HCT116 (cell line): ENCODE measurements at regions not wholly inside any gene's neighbourhood (a gene's known extent, or its start where the extent isn't known, plus 50 kb on each side); places are given as distances from the start of the nearest gene placed in this dataset.

ENCODE experiments used
- EZH2 ChIP-seq: fragments of 200-600 bp; sonication (generic); IDR thresholded peaks from 2 replicates; pipeline ENCODE4 v1.6.1; 2017; ENCODE audit warnings: antibody characterized with exemption, mixed run types
- POLR2AphosphoS5 ChIP-seq: IDR thresholded peaks from 2 replicates; pipeline ENCODE4 v1.6.1; 2011; ENCODE audit warnings: mild to moderate bottlenecking, low read depth, low read length, moderate library complexity
- RAD21 ChIP-seq: IDR thresholded peaks from 2 replicates; pipeline ENCODE4 v1.6.1; 2012; ENCODE audit warnings: low read depth, mild to moderate bottlenecking
- TF ChIP-seq, protein P1 (sequence below), 3 experiments: fragments of 200-600 bp in 1 of 3; sonication (generic) in 1 of 3; IDR thresholded peaks in 2 of 3; conservative IDR thresholded peaks in 1 of 3; 2 replicates each; pipeline ENCODE4 v1.5.1; 2012 to 2017; ENCODE audit warnings: low read depth in 2 of 3, low read length in 2 of 3, antibody characterized with exemption in 1 of 3, borderline replicate concordance in 1 of 3, control low read depth in 1 of 3, mild to moderate bottlenecking in 1 of 3, mixed read lengths in 1 of 3, mixed run types in 1 of 3, moderate library complexity in 1 of 3; ENCODE audit not compliant: insufficient read depth in 1 of 3

DNA sequence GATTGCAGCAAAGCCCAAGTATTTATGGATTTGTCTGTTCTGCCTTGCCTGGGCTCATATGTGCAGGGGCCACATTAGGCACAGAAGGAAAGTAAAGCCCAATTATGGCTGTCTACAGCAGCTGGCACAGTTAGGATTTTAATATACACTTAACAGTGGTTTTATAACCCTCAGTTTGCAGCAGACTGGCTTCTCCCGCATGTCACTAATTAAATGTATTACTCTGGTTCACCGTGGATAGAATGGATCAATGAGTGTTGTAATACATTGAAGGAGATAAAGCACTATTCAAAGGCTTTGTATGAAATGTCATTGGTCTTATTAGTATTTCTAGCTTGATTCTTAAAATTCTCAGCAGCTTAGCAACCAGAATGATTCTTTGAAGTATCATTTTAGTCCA lies 320.2 kb downstream of the KCNS3 start:
- TF ChIP-seq RAD21 = no peak
- TF ChIP-seq, protein P1, sequence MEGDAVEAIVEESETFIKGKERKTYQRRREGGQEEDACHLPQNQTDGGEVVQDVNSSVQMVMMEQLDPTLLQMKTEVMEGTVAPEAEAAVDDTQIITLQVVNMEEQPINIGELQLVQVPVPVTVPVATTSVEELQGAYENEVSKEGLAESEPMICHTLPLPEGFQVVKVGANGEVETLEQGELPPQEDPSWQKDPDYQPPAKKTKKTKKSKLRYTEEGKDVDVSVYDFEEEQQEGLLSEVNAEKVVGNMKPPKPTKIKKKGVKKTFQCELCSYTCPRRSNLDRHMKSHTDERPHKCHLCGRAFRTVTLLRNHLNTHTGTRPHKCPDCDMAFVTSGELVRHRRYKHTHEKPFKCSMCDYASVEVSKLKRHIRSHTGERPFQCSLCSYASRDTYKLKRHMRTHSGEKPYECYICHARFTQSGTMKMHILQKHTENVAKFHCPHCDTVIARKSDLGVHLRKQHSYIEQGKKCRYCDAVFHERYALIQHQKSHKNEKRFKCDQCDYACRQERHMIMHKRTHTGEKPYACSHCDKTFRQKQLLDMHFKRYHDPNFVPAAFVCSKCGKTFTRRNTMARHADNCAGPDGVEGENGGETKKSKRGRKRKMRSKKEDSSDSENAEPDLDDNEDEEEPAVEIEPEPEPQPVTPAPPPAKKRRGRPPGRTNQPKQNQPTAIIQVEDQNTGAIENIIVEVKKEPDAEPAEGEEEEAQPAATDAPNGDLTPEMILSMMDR (IDR thresholded peaks at IDR 0.05 in 2 of 3, conservative IDR thresholded peaks at IDR 0.05 in 1 of 3; ENCODE audit: borderline replicate concordance in 1 of 3, insufficient read depth in 1 of 3, low read depth in 2 of 3, low read length in 2 of 3) = no peak
- no peak for TF ChIP-seq POLR2AphosphoS5
- no peak for TF ChIP-seq EZH2
